ENCODE measurements at regions not wholly inside any gene's neighbourhood (a gene's known extent, or its start where the extent isn't known, plus 50 kb on each side); places are given as distances from the start of the nearest gene placed in this dataset.

DNA sequence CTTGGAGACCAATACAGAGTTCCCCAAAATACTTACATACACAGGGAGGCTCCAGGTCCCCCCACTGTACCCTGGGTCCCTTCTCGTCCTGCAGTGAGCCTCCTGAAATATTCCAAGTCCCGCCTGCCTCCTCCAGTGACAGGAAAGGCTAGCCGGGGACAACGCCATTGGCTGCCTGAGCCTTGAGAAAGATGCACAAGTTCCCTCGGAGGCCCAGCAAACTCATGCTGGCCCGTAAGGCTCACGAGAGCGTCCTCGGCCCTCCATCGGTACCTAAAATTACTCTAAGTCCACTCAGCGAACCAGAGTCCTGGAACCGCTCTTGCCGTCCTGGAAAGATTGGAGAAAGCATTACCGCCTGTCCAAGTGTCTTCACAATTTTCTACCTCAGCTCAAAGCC, 228.6 kb downstream of the ADAM29 start:
- Mint-ChIP-seq H3K27me3 (ENCODE audit: low read depth) (no peaks in the 10 kb centered on the region), H3K9me3 (no peaks in the 10 kb centered on the region), H3K36me3 (no peaks in the 10 kb centered on the region), H3K4me3 (no peak overlapping the region), H3K4me1 (no peaks in the 10 kb centered on the region), H3K27ac (no peak overlapping the region)
- no peak for TF ChIP-seq CTCF (IDR thresholded peaks at IDR 0.05; ENCODE audit: unreplicated experiment)
- DNase-seq (ENCODE audit: low spot score in 2 of 2, unreplicated experiment in 2 of 2), result no peak

DNA sequence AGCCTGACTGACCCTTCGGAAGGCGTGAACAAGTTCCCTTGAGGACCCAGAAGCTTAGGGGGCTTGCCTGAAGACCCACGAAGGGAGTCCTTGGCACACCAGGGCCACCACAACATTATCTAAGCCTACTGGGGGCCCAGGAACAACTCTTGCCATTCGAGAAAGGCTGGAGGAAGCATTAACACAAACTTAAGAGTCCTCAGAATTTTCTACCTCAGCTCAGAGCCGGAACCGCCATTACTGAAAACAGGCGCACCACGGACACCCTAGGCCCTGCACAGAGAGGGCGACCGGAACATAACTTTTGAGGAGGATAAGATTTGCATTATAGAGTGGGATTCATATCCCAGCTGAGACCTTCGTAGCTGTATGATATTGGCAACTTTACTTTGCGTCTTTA, 229.1 kb downstream of the ADAM29 start:
- H3K4me1 Mint-ChIP-seq, result no peaks in the 10 kb centered on the region
- H3K9me3 Mint-ChIP-seq, result no peaks in the 10 kb centered on the region
- H3K4me3 Mint-ChIP-seq, result no peak overlapping the region
- DNase-seq (ENCODE audit: low spot score in 2 of 2, unreplicated experiment in 2 of 2), result no peak
- TF ChIP-seq CTCF (IDR thresholded peaks at IDR 0.05; ENCODE audit: unreplicated experiment), result no peak
- no peaks in the 10 kb centered on the region for H3K36me3 Mint-ChIP-seq
- H3K27ac Mint-ChIP-seq, result no peak overlapping the region
- no peaks in the 10 kb centered on the region for H3K27me3 Mint-ChIP-seq (ENCODE audit: low read depth)

- no peak for DNase-seq (ENCODE audit: low spot score in 2 of 2, unreplicated experiment in 2 of 2)
- Mint-ChIP-seq H3K36me3 (no peaks in the 10 kb centered on the region), H3K27ac (no peak overlapping the region), H3K4me3 (no peak overlapping the region), H3K4me1 (no peaks in the 10 kb centered on the region), H3K9me3 (peaks cover 3% of the 10 kb centered on the region), H3K27me3 (ENCODE audit: low read depth) (no peaks in the 10 kb centered on the region)
- TF ChIP-seq CTCF (IDR thresholded peaks at IDR 0.05; ENCODE audit: unreplicated experiment), result no peak
Measured at GRCh38 chr4:175166020-175166419, 247.9 kb downstream of the ADAM29 start.

GRCh38 chr4:175176710-175177109, 258.6 kb downstream of the ADAM29 start:
- Mint-ChIP-seq H3K4me3 (no peak overlapping the region), H3K9me3 (peaks cover 6% of the 10 kb centered on the region), H3K27ac (no peak overlapping the region), H3K4me1 (no peaks in the 10 kb centered on the region), H3K36me3 (no peaks in the 10 kb centered on the region), H3K27me3 (ENCODE audit: low read depth) (no peaks in the 10 kb centered on the region)
- no peak for TF ChIP-seq CTCF (IDR thresholded peaks at IDR 0.05; ENCODE audit: unreplicated experiment)
- DNase-seq (ENCODE audit: low spot score in 2 of 2, unreplicated experiment in 2 of 2), result no peak

- Mint-ChIP-seq H3K36me3 (no peaks in the 10 kb centered on the region), H3K4me1 (no peaks in the 10 kb centered on the region), H3K27me3 (ENCODE audit: low read depth) (no peaks in the 10 kb centered on the region), H3K4me3 (no peak overlapping the region), H3K9me3 (peaks cover 6% of the 10 kb centered on the region), H3K27ac (no peak overlapping the region)
- no peak for TF ChIP-seq CTCF (IDR thresholded peaks at IDR 0.05; ENCODE audit: unreplicated experiment)
- DNase-seq (ENCODE audit: low spot score in 2 of 2, unreplicated experiment in 2 of 2), result no peak
Measured at GRCh38 chr4:175190654-175191053, 272.5 kb downstream of the ADAM29 start.

- H3K9me3 Mint-ChIP-seq, result no peaks in the 10 kb centered on the region
- H3K4me1 Mint-ChIP-seq, result peaks cover 3% of the 10 kb centered on the region
- H3K36me3 Mint-ChIP-seq, result no peaks in the 10 kb centered on the region
- H3K27ac Mint-ChIP-seq, result no peak overlapping the region
- no peak for TF ChIP-seq CTCF (IDR thresholded peaks at IDR 0.05; ENCODE audit: unreplicated experiment)
- no peak for DNase-seq (ENCODE audit: low spot score in 2 of 2, unreplicated experiment in 2 of 2)
- H3K4me3 Mint-ChIP-seq, result no peak overlapping the region
- H3K27me3 Mint-ChIP-seq (ENCODE audit: low read depth), result no peaks in the 10 kb centered on the region
Measured at GRCh38 chr4:175198056-175198455, 279.9 kb downstream of the ADAM29 start.

All from mesothelial cell of epicardium (in vitro differentiated cells).